ENCODE measurements at regions not wholly inside any gene's neighbourhood (a gene's known extent, or its start where the extent isn't known, plus 50 kb on each side); places are given as distances from the start of the nearest gene placed in this dataset.

DNA sequence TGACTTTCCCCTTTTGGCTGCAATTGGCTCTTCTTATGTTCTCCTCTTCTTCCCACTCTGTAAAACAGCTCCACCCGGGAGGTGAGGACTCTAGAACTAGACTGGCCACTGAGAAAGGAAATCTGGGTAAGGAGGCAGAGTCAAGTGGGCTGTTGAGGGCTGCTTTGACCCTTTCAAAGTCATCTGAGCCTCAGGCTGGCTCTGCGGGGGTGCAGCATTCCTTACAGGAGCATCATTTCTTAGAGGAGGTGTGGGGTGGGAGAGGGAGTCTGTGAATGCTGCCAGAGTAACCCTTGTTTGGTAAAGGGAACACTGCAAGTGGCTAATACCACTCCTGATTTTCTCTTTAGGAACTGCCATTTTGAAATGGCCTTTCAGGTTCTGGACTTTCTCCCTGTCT, 377.7 kb upstream of the SMARCA2 start:
- H3K27ac Mint-ChIP-seq = no peak overlapping the region
- ATAC-seq (replicated peaks in 1 of 2) (no peak), DNase-seq (no peak)
- no peaks in the 10 kb centered on the region for H3K27me3 Mint-ChIP-seq (ENCODE audit: low read depth)
- H3K4me3 Mint-ChIP-seq = no peak overlapping the region
- no peaks in the 10 kb centered on the region for H3K36me3 Mint-ChIP-seq (ENCODE audit: insufficient read depth in 2 of 2)
- no peaks in the 10 kb centered on the region for H3K4me1 Mint-ChIP-seq (ENCODE audit: low read depth)
- peaks cover 4 to 6% of the 10 kb centered on the region in 2 donors for H3K9me3 Mint-ChIP-seq

DNA sequence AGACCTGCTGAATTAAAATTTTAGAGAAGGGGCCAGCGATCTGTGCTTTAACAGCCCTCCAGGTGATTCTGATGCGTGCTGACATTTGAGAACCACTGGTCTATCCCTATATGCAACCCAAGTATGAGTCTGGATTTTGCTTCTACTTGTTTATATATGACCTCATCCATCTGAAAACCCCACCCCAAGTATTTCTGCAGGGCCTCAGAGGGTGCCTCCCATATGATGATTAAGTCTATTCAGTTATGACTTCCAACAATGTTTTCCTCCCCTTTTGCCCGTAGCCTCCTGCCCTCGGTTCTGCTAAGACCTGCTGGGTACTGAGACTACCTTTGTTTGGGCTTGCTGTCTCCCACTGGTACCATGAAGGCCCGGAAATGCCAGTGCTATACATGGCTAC, 376.0 kb upstream of the SMARCA2 start:
- ATAC-seq (replicated peaks in 1 of 2) = no peak
- Mint-ChIP-seq H3K27ac (no peak overlapping the region), H3K9me3 (peaks cover 4 to 6% of the 10 kb centered on the region in 2 donors), H3K36me3 (ENCODE audit: insufficient read depth in 2 of 2) (no peaks in the 10 kb centered on the region), H3K4me1 (ENCODE audit: low read depth) (no peaks in the 10 kb centered on the region), H3K27me3 (ENCODE audit: low read depth) (no peaks in the 10 kb centered on the region), H3K4me3 (no peak overlapping the region)
- no peak for DNase-seq

DNA sequence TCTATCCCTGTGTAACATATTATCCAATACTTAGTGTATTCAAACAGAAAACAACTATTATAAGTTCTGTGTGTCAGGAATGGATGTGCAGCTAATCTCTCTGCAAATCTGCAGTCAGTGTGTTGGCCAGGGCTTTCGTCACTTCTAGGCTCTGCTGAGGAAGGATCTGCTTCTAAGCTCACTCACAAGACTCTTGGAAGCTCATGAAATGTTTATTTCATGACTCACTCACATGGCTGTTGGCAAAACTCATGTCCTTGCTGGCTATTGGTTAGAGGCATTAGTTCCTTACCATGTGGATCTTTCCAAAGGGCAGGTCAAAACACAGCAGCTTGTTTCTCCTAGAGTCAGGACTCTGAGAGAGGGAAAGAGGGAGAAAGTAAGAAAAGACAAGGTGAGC, 367.4 kb upstream of the SMARCA2 start:
- Mint-ChIP-seq H3K9me3 (peaks cover 0 to 4% of the 10 kb centered on the region in 2 donors), H3K4me1 (ENCODE audit: low read depth) (no peaks in the 10 kb centered on the region), H3K4me3 (no peak overlapping the region), H3K36me3 (ENCODE audit: insufficient read depth in 2 of 2) (no peaks in the 10 kb centered on the region), H3K27ac (no peak overlapping the region), H3K27me3 (ENCODE audit: low read depth) (peaks cover 7% of the 10 kb centered on the region)
- no peak for ATAC-seq (replicated peaks in 1 of 2)
- no peak for DNase-seq

DNA sequence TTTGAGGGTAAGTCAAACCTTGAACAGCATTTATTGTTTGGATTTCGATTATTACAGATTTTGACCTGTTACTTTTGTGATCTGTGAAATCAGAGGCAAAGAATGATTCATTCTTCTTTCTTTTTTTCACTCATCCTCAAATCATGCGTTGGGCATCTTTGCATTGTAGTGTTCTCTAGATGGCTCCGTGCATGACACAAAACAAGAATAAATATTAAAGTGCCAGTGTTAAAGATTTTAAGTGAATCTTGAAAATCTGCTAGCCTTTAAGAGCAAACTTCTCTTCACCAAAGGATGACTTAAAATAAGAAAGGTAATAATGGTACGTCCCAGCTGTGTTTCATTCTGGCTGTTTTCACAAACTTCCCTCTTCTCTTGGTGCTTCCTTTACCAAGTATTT, 361.9 kb upstream of the SMARCA2 start:
- Mint-ChIP-seq H3K9me3 (peaks cover 3% of the 10 kb centered on the region in 2 donors), H3K36me3 (ENCODE audit: insufficient read depth in 2 of 2) (peaks cover 0 to 2% of the 10 kb centered on the region in 2 donors), H3K4me3 (no peak overlapping the region), H3K27me3 (ENCODE audit: low read depth) (peaks cover 20% of the 10 kb centered on the region), H3K4me1 (ENCODE audit: low read depth) (no peaks in the 10 kb centered on the region), H3K27ac (no peak overlapping the region)
- no peak for ATAC-seq (replicated peaks in 1 of 2)
- no peak for DNase-seq

DNA sequence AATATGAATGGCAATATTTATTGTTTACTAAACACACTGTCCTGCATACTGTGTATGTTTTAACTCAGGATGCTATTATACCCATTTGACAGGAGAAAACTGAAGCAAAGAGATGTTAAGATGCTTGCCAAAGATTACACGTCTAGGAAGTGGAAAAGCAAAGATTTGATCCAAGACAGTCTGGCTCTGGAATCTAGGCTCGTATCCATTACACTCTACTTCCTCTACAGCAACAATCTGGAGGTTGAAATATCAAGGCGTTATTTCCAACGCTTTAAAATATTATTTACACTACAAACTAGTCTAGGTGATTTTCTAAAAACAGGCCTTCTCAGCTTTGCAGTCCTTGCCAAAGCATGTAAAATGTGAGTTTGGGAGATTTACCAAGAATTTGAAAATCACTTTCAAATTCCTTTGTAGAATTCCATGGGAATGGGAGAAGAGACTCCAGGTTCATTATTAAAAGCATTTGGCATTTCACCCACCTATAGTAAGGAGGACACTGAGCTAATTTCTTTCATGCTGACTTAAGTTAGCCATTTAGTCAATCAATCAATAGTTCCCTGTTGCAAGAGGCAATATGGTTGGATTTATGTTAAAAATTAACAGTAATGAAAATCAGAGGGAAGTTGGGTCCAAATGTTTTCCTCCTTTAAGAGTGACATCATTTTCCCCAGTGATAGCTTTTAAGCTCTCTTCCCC, 356.3 kb upstream of the SMARCA2 start:
- DNase-seq (no peak), ATAC-seq (replicated peaks in 1 of 2) (no peak)
- H3K4me3 Mint-ChIP-seq = no peak overlapping the region
- peaks cover 0 to 2% of the 10 kb centered on the region in 2 donors for H3K36me3 Mint-ChIP-seq (ENCODE audit: insufficient read depth in 2 of 2)
- H3K9me3 Mint-ChIP-seq = peaks cover 3% of the 10 kb centered on the region in 2 donors
- no peak overlapping the region for H3K27ac Mint-ChIP-seq
- peaks cover 13% of the 10 kb centered on the region for H3K27me3 Mint-ChIP-seq (ENCODE audit: low read depth)
- no peaks in the 10 kb centered on the region for H3K4me1 Mint-ChIP-seq (ENCODE audit: low read depth)

DNA sequence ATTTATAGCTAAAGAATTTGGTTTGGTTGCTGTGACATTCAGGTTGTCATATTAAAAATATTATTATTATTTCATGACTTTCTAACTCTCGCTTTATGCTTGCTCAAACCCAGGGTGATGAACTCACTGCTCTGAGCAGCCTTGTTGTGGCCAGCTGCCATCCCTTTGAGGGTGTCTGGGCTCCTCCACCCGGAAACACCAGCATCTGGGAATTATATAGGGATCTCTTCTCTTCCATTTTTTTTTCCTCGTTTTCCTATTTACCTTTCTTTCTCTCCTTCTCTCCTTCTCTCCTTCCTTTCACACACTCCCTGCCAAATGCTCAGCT, 355.8 kb upstream of the SMARCA2 start:
- ATAC-seq (replicated peaks in 1 of 2) (no peak), DNase-seq (no peak)
- H3K4me3 Mint-ChIP-seq = no peak overlapping the region
- H3K4me1 Mint-ChIP-seq (ENCODE audit: low read depth) = no peaks in the 10 kb centered on the region
- H3K9me3 Mint-ChIP-seq = peaks cover 3% of the 10 kb centered on the region in 2 donors
- H3K27ac Mint-ChIP-seq = no peak overlapping the region
- H3K27me3 Mint-ChIP-seq (ENCODE audit: low read depth) = peaks cover 13% of the 10 kb centered on the region
- peaks cover 0 to 2% of the 10 kb centered on the region in 2 donors for H3K36me3 Mint-ChIP-seq (ENCODE audit: insufficient read depth in 2 of 2)

DNA sequence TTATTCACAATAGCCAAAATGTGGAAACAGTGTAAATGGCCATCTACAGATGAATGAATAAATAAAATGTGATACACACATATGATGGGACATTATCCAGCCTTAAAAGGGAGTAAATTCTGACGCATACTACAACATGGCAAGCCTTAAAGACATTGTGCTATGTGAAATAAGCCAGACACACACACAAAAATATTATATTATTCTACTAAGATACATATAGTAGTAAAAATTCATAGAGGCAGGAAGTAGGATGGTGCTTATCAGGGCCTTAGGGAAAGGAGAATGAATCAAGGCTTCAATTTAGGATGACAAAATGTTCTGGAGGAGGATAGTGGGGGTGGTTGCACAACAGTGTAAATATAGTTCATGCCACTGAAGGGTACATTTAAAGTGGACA, 346.7 kb upstream of the SMARCA2 start:
- H3K36me3 Mint-ChIP-seq (ENCODE audit: insufficient read depth in 2 of 2) = no peaks in the 10 kb centered on the region

DNA sequence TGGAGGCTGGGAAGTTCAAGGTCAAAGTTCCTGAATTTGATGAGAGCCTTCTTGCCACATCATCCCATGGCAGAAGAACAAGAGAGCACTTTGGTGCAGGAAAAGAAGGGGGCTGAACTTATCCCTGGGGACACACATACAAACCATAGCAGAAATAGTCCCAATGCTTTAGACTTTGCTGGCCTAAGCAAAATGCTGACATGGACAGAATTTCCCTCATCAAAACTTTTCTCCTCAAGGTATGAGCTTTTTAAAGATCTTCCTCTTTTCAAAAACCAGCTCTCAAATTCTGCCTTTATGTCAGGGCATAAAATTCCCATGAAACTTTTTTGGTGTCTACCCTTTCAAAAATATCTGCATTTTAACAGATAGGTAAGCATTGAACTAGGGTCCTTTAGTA, 341.8 kb upstream of the SMARCA2 start:
- Mint-ChIP-seq H3K4me1 (ENCODE audit: low read depth) (no peaks in the 10 kb centered on the region), H3K36me3 (ENCODE audit: insufficient read depth in 2 of 2) (no peaks in the 10 kb centered on the region), H3K27ac (no peak overlapping the region), H3K9me3 (no peaks in the 10 kb centered on the region), H3K27me3 (ENCODE audit: low read depth) (no peaks in the 10 kb centered on the region), H3K4me3 (no peak overlapping the region)
- DNase-seq = no peak
- no peak for ATAC-seq (replicated peaks in 1 of 2)

More for the DNA sequence above, 346.7 kb upstream of the SMARCA2 start:
- Mint-ChIP-seq H3K27me3 (ENCODE audit: low read depth) (no peaks in the 10 kb centered on the region), H3K27ac (no peak overlapping the region), H3K9me3 (peaks cover 0 to 6% of the 10 kb centered on the region in 2 donors), H3K4me3 (no peak overlapping the region), H3K4me1 (ENCODE audit: low read depth) (no peaks in the 10 kb centered on the region)
- ATAC-seq (replicated peaks in 1 of 2) (no peak), DNase-seq (no peak)

DNA sequence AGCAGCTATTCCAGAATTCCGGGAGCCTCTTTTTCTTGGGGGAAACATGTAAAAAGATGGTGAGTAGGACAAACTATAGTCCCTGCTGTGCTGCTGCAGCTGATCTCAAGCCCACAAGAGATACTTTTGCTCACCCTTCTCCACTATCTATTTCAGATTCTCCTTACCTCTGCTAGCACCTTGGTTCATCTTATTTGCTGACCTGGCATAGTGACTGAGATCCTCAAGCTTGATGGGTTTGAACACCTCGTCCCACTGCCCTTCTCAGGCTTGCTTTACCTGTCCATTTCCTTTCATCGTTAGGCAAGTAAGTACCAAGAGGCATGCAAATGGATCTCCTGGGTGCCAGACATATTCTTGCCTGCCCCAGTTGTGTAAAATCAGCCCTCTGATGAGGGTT, 338.4 kb upstream of the SMARCA2 start:
- no peaks in the 10 kb centered on the region for H3K27me3 Mint-ChIP-seq (ENCODE audit: low read depth)
- H3K27ac Mint-ChIP-seq = no peak overlapping the region
- no peaks in the 10 kb centered on the region for H3K9me3 Mint-ChIP-seq
- no peak overlapping the region for H3K4me3 Mint-ChIP-seq
- H3K36me3 Mint-ChIP-seq (ENCODE audit: insufficient read depth in 2 of 2) = no peaks in the 10 kb centered on the region
- ATAC-seq (replicated peaks in 1 of 2) = no peak
- no peaks in the 10 kb centered on the region for H3K4me1 Mint-ChIP-seq (ENCODE audit: low read depth)
- DNase-seq = no peak

DNA sequence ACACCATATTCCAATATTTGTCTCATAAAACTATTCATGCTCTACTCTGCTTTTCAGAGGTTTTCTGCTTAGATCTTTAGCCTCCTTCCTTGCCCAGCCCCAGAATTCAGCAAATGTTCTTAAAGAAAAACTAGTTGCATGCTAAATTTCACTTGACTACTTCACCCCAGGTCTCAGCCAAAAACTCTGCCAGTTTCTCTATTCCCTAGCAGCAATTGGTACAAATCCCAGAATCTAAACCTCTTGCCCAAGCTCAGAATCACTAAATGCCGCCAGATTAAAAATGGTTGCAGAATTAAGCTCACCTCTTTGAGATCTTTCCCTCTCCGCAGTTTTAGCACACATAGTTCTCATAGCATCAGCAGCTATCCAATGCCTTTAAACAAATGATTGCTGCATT, 331.2 kb upstream of the SMARCA2 start:
- no peaks in the 10 kb centered on the region for H3K4me1 Mint-ChIP-seq (ENCODE audit: low read depth)
- DNase-seq (no peak), ATAC-seq (replicated peaks in 1 of 2) (no peak)
- H3K36me3 Mint-ChIP-seq (ENCODE audit: insufficient read depth in 2 of 2) = no peaks in the 10 kb centered on the region
- H3K9me3 Mint-ChIP-seq = no peaks in the 10 kb centered on the region
- H3K4me3 Mint-ChIP-seq = no peak overlapping the region
- no peak overlapping the region for H3K27ac Mint-ChIP-seq
- peaks cover 29% of the 10 kb centered on the region for H3K27me3 Mint-ChIP-seq (ENCODE audit: low read depth)

DNA sequence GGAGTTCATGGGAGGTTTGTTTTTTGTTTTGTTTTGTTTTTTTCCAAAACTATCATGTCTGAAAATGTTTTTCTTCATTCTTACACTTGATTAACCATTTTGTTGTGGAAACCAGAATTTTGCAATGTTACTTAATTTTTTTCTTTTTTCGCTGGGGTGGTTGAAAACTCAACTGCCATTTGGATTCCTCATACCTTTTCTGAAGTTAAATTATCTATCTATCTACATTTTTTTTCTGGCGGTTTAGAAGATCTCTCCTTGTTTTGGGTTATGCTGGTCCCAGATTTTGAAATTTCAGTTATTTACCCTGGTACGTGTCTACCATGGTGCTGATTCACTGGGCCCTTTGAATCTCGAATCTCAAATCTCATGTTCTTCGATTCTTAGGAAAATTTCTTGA, 316.2 kb upstream of the SMARCA2 start:
- no peak for DNase-seq
- H3K27ac Mint-ChIP-seq = no peak overlapping the region

DNA sequence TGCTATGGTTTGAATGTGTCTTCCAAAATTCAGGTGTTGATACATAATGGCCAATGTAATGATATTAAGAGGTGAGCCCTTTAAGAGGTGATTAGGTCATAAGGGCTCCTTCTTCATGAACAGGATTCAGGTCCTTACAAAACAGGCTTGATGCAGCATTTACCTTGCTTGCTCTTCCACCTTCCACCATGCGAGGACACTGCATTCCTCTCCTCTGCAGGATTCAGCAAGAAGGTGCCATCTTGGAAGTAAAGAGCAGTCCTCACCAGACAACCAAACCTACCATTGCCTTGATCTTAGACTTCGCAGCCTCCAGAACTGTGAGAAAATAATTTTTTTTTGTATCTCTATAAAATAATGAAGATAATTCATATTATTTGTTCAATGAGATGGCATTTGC, 314.0 kb upstream of the SMARCA2 start:
- Mint-ChIP-seq H3K4me3 (no peak overlapping the region), H3K9me3 (no peaks in the 10 kb centered on the region), H3K27ac (no peak overlapping the region), H3K36me3 (ENCODE audit: insufficient read depth in 2 of 2) (no peaks in the 10 kb centered on the region), H3K4me1 (ENCODE audit: low read depth) (no peaks in the 10 kb centered on the region), H3K27me3 (ENCODE audit: low read depth) (peaks cover 25% of the 10 kb centered on the region)
- ATAC-seq (replicated peaks in 1 of 2) (no peak), DNase-seq (no peak)

More for the DNA sequence above, 316.2 kb upstream of the SMARCA2 start:
- H3K9me3 Mint-ChIP-seq = no peaks in the 10 kb centered on the region
- peaks cover 24% of the 10 kb centered on the region for H3K27me3 Mint-ChIP-seq (ENCODE audit: low read depth)
- H3K36me3 Mint-ChIP-seq (ENCODE audit: insufficient read depth in 2 of 2) = no peaks in the 10 kb centered on the region
- no peak for ATAC-seq (replicated peaks in 1 of 2)
- H3K4me1 Mint-ChIP-seq (ENCODE audit: low read depth) = no peaks in the 10 kb centered on the region
- H3K4me3 Mint-ChIP-seq = no peak overlapping the region

DNA sequence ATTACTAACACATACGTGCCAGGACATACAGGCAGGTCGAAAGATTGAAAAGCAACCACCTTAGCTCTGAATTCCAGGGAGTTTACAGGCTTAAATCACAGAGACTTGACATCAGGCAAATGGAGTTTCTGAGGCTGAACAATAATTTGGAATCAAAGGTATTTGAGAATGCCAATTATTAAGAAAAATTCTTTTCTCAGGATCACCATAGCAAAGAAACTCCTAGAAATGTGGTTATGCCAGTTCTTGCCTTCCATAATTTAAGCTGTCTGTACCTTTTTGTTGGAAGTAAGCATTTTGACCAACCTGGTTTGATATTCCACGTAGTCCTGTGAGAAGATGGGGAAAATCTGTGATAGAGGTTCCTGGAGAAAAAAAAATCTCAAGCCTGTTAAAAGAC, 312.4 kb upstream of the SMARCA2 start:
- DNase-seq (no peak), ATAC-seq (replicated peaks in 1 of 2) (no peak)
- Mint-ChIP-seq H3K9me3 (no peaks in the 10 kb centered on the region), H3K27ac (no peak overlapping the region), H3K36me3 (ENCODE audit: insufficient read depth in 2 of 2) (no peaks in the 10 kb centered on the region), H3K4me3 (no peak overlapping the region), H3K4me1 (ENCODE audit: low read depth) (no peaks in the 10 kb centered on the region), H3K27me3 (ENCODE audit: low read depth) (peaks cover 35% of the 10 kb centered on the region)

DNA sequence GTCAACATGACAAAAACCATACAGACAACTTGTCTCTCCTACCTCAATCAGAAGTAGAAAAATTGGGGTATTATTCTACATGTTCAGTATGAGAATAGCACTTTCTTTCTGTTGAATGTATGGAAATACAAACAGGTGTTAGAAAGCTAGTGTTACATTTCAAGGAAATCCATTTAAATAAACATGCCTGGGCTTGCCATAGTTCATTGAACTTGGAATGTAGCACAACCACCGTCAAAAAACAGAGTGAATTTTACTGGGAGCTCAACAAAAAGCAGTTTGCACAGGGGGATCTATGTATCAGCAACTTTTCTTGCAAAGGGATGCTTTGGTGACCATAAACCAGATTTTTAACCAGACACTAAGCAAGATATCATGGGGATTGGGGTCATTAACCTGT, 307.9 kb upstream of the SMARCA2 start:
- DNase-seq = no peak
- Mint-ChIP-seq H3K27me3 (ENCODE audit: low read depth) (peaks cover 46% of the 10 kb centered on the region), H3K27ac (no peak overlapping the region), H3K4me1 (ENCODE audit: low read depth) (no peaks in the 10 kb centered on the region), H3K36me3 (ENCODE audit: insufficient read depth in 2 of 2) (no peaks in the 10 kb centered on the region), H3K4me3 (no peak overlapping the region), H3K9me3 (no peaks in the 10 kb centered on the region)
- ATAC-seq (replicated peaks in 1 of 2) = no peak

Data from activated T-cell treated with anti-CD3 and anti-CD28 coated beads, Interleukin-2, amount 50 U/mL, for 72 hours (primary cell).